Esophagus mucosa (tissue), 1 donor: ENCODE measurements at regions not wholly inside any gene's neighbourhood (a gene's known extent, or its start where the extent isn't known, plus 50 kb on each side); places are given as distances from the start of the nearest gene placed in this dataset.
A peak's percentile ranks its signal among the peaks of the same experiment; 100 is the strongest.

Experiments used
- ATAC-seq: fragments of 200-7000 bp; cut with Tn5 transposase; one replicate; pipeline ENCODE4 v1.9.1; 2020
- donor health status: DM: yes; HTN: yes; CAD: no.

DNA sequence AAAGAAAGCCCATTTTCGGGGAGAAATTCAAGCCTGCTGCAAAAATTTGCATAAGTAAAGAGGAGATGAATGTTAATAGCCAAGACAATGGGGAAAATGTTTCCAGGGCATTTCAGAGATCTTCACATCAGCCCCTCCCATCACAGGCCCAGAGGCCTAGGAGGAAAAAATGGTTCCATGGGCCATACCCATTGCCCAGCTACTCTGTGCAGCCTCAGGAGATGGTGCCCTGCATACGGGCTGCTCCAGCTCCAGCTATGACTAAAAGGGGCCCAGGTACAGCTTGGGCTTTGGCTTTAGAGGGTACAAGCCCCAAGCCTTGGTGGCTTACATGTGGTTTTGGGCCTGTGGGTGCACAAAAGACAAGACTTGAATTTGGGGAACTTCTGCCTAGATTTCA is 168.0 kb upstream of the DIPK2B start:
- ATAC-seq, result no peak

DNA sequence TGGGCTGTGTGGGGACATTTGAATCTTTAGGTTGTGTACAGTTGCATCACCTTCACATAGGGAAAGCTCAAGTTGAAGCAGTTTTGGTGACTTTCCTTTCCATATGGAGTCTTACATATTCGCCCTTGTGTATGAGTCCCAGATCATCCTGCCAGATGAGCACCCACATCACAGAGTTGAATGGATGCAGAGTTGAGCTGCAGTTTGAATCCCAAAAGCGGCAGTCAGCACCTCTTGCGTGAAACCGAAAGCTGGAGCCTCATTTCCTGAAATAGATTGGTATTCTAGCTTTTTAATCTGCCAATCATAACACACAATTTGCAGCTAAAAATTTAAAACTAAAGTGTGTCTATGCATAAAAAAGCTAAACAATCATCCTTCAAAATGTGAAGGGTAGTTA is 162.9 kb upstream of the DIPK2B start:
- no peak for ATAC-seq

DNA sequence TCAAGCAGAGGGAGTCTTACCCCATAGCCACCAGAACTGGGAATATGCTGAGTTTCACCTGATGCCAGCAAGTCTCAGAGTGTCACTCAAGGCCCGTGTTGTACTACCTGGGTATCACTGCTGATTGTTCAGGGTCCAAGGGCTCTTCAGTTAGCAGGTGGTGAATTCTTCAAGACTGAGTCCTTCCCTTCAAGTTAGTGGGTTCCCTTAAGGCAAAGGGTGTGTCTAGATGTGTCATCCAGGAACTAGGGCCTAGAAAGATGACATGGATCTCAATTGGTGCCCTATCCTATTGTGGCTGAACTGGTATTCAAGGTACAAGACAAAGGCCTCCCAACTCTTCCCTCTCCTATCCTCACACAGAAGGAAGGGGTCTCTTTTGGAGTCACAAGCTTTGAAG is 159.9 kb upstream of the DIPK2B start:
- peak; percentile 44 for ATAC-seq

DNA sequence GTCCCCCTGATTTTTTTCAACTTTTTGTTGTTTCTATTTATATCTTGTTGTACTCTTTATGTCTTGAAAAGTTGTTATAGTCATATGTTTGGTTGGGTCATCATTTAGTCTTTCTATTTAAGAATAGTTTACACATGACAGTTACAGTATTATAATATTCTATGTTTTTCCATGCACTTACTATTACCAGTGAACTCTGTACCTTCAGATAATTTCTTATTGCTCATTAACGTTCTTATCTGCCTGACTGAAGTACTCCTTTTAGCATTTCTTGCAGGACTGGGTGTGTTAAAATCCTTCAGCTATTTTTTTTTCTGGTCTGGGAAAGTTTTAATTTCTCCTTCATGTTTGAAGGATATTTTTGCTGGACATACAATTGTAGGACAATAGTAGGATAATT is 157.7 kb upstream of the DIPK2B start:
- no peak for ATAC-seq

DNA sequence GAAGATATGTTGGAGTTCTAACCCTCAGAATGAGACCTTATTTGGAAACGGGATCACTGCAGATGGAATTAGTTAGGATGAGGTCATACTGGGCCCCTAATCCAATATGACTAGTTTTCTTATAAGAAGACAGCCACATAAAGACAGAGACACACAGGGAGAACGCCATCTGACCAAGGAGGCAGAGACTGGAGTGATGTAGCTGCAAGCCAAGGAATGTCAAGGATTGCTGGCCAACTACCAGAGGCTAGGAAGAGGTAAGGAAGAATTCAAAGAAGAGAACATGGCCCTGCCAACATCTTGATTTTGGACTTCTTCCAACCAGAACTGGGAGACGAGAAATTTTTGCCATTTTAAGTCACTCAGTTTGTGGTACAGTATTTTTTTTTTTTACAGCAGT is 152.8 kb upstream of the DIPK2B start:
- ATAC-seq, result no peak

DNA sequence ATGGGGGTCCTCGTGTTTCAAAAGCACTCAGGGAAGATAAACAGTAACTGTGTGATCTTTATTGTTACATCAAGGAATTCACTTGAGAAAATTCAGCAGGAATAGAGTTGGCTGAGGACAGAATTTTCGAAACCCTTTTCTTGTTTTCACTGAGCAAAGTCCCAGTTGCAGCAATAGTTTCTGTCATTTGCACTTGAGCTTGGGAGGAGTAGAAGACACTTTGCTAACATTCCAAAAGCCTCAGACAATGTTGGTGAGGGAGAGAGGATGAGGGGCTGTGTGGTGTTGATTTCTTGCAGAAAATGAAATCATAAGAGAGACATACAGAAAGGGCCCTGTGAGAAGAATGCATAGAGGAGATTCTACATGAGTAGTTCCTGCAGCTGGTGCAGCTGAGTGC is 151.9 kb upstream of the DIPK2B start:
- ATAC-seq, result no peak

DNA sequence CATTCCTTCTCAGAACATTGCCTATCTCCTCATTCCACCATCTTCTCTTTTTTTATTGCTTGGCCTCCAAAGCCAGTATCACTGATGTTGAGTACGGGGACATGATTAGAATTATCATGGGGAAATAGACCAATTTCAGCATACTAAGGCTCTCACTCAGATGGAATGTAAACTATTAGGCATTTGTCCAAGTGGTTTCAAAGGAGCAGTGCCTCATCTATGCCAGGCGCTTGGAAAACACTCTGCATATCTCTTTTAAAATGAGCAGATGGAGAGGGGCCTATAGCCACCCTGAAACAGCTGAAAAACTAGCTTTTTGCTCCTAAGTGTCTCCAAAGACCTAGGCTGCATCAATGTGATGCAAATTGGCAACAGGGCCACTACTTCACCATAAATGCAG is 150.8 kb upstream of the DIPK2B start:
- no peak for ATAC-seq

DNA sequence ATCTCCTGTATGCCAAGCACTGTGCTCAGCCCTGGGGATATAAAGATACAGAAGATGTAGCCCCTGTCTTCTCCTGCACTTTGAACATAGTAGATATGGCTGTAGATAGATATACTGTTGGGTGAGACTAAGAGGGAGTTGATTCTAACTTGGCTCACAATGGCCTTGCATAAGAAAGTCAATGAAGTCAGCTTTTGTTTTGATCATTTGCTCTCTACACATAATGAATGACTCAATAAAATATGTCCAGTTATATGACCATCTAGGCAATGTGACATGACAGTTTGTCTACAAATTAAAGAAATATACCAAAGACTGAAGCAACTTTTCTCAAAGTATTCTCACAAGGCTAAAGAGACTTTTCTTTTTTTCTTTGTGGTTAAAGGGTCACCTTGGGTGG is 147.6 kb upstream of the DIPK2B start:
- no peak for ATAC-seq

DNA sequence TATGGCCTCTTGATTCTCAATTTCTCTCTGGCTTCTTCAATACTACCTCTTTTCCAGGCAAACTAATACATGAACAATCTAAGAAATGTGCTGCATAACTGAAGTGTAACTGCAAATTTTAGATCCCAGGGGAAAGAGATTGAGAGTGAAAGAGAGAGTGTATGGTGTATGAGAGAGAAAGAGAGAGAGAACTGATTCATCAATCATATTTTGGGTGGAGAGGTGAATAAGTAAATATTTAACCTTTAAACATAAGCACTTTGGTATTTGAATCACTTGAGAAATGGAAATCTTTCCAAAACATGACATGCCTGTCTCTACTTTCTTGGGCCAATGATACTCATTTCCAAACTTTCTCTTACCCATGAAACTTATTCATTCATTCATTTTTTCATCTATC is 147.2 kb upstream of the DIPK2B start:
- ATAC-seq, result no peak

DNA sequence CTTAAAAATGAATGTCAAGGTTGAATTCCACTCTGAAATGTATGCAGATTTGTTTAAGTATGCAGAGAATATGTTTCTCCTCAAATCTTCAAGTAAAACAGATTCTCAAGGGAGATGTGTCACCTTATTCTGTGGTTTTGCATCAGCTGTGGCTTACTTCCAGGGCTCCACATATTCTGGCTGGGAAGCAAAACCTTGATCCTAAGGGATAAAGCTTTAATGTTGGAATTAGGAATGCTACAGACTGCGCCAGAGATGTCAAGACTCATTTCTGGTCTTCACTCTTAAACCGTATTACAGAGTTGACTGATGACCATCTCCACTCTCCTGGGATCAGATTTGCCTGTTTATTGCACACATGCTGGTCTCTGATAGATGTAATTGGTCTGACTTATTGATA is 143.9 kb upstream of the DIPK2B start:
- ATAC-seq, result no peak

DNA sequence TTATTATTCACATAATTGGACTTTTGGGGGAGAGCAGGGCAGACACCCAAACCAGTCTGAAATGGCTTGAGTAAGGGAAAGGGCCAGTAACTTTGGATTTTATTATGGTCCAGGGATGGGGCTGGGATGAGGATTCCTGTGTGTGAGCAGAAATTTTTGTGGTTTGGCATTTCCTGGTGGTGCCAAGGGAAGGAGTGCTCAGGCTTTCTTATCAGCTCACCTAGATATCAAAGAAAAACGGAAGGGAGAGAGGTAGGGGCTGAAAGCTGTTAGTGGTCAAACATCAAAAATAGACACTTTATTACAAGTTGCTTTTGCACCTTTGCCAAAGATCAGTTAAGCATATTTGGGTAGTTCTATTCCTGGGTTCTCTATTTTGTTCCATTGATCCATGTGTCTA is 128.5 kb upstream of the DIPK2B start:
- no peak for ATAC-seq

DNA sequence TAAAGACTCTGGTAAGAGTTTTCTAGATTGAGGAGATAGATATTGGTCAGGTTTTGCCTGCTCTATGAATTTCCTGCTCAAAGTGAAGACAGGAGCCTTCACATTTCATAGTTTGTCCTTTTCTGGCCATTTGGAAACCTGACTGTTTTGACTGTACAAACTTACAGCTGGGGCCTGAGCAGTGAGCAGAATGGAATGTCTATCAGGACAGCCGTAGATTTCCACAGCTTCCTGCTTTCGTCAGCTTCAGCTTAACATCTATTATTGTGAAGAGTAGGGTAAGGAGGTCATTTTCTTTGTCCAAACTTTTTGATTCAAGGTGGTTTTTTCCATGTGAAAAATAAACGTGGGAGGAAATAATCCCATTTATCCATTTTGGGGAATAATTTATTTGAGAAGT is 124.3 kb upstream of the DIPK2B start:
- ATAC-seq, result no peak

DNA sequence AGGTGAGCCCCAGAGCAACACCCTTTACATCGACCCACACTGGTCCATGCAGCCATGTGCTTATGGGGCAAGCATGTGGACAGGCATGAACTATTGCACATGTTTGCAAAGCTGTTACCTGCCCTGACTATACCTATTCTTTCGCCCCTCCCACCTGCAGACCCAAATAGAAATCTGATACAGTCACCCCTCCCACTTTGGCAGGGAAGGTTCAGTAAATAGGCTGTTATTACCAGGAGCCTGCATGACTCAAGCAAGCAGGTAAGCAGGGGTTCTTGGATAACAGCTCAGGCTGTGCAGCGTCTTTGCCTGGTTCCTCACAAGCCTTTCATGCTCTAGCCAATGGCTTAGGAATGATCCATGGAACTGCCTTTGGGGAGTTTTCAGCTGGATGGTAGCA is 122.7 kb upstream of the DIPK2B start:
- ATAC-seq, result peak; percentile 29

DNA sequence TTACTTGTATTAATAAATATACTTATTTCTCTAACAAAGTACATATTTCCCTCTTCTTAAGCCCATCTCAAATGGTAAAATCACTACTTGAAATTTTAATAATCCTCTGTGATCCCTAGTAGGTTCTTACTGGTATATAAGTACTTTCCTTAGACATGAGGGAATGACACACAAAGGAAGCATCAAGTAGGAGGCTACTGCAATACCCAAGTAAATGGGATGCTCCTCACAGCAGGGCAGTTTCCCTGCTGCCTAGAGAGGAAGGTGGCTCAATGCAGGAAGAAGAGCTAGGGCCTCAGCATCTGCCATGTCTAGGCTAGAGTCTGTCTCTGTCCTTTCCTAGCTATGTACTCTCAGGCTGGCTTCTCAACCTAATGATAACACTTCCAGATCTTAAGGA is 122.1 kb upstream of the DIPK2B start:
- ATAC-seq, result no peak

DNA sequence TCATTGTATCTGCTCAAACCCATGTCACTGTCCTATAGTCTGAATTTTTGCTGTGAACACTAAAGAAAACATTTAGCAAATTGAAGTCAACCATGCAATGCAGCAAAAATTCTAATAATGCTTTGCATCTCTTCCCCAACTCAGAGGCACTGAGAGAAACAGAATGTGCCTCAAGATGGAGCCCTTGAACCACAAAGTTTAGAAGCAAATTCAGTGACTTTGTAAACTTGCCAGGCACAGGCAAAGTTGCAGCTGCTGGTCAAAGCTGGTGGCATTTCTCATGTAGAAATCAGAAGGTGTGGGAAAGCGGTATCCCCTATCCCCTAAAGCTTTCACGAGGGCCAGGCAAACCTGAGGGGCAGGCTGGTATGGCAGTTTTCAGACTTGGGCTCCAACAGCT is 121.7 kb upstream of the DIPK2B start:
- ATAC-seq, result peak; percentile 45

DNA sequence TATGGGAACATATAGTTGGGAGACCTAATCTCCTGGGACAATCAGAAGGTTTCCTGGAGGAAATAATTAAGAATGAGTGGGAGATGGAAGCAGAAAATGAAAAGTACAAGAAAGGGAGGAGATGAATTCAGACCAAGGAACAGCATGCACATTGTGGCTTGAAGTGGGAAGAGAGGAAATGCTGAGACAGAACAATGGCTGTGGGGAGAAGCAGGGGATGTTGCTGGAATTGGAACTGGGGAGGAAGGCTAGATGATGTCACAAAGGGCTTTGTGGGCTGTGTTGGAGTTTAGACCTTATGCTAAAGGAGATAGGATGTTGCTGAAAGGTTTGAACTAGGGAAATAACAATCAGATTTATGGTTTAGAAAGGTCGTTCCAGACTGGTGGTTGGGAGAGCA is 119.5 kb upstream of the DIPK2B start:
- ATAC-seq, result no peak

DNA sequence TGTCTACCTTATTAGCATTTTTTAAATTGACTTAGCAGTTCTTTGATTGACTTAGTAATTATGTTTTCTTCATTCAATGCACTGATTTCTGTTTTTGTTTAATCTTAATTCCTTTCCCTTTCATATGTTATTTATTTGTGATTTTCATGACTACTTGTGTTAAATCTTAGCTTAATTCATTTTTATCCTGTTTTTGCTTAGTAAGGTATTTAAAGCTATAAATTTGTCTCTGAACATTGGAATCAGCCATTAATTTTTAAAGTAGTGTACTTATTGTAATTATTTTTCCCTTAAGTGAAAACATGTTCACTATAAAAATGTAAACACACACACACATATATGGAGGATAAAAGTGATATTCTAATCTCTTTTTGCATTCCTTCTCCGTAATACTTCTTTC is 109.1 kb upstream of the DIPK2B start:
- no peak for ATAC-seq

DNA sequence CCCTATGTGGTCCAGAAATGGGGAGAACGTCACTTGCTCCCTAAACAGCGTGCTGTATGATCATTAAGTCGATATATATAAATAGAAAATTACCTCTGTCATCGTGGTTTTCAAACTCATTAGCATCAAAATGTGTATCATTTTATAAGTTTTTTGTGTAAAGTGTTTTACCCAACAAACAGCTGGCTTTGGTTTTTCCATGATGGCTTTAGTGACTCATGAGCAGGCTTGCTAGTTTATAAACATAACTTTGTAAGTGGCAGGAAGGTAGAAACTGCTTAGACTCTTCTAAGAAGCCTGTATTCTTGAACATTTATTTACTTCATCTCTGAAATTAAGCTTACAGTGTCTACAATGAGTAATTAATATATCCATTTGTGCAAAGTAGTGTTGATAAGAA is 108.4 kb upstream of the DIPK2B start:
- ATAC-seq, result no peak

DNA sequence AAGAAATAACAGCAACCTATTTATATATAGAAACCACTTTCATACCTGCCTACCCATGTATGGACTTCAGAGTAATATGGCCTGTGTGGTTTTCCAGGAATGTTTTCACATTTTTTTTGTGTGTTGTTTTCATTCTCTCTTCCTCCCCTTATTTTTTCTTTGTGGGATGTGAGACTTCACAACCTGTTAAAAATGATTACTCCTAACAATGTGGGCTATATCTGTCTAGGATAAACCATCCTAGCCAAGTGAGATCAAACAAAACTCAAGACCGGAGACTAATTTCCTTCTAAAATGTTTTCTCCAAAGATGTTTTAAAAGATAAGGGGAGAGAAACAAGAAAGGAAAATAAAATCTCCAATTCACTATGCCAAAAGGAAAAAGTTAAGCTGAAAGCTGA is 106.1 kb upstream of the DIPK2B start:
- ATAC-seq, result no peak

DNA sequence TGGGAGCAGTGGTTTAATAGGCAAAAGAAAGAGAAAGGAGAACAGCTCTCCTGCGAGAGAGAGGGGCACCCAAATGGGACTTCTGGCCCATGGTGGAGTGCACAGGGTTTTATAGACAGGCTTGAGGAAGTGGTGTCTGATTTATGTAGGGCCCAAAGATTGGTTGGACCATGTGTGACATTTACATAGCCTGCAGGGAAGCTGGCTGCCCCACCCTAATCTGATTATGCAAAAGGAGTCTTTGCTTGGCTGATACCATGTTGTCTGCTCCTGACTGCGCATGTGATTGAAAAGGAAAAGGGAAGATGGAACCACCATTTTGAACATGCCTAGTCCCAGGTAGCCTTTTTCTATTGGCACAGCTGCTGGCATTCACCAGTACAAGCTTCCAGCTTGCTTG is 100.0 kb upstream of the DIPK2B start:
- no peak for ATAC-seq

DNA sequence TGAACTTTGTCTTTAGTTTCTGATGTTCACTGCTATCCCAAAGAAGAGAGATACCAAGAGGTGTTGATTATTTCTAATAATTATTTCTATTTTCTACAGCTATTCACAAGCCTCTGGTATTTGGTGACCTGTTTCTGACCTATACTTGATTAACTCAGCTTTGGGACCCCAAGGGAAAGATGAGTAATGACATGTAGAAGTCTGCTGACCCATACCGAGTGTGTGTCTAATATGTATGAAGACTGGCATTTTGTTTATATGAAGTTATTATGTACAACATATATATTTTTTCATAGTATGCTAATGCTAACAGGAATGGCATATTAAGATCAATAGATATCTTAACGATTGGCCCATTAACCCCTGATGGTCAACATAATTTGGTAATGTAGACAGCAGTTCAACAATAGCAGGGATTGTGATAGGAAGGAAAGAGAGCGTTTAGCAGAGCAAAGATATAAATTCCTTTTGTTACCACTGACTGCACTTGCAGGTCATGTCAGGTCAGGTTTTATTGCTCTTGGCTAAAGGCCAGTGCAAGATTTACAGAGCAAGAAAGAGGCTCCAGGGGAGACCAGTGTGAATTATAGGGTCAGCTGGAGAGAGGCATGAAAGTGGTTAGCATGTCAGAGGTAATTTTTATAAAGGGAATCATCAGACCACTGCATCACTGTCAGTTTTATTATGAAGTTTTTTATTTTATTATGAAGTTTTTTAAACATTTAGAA is 94.7 kb upstream of the DIPK2B start:
- ATAC-seq, result no peak

DNA sequence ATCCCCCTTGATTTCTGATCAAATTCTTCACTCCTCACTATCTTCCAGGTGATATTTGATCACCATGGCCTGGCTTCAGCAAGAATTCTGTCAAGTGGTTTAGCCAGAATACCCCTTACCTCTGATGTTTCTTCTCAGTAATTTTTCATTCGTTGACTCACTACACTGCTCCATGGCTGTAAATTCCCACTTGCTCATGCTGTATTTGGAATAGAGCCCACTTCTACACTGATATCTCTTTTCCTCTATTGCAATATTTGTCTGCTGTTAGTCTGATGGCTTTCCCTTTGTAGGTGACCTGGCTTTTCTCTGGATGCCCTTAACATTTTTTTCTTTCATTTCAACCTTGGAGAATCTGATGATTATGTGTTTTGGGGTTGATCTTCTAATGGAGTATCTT is 73.9 kb upstream of the DIPK2B start:
- ATAC-seq, result no peak

DNA sequence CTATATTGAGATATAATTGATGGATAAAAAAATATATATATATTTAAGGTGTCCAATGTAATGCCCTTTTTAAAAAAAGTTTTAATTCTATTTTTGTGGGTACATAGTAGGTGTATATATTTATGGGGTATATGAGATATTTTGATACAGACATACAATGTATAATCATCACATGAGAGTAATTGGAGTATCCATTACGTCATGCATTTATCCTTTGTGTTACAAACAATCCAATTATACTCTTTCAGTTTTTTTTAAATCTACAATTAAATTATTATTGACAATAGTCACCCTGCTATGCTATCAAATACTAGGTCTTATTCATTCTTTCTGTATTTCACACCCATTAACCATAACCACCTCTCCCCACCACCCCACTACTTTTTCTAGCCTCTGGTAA is 66.3 kb upstream of the DIPK2B start:
- no peak for ATAC-seq

DNA sequence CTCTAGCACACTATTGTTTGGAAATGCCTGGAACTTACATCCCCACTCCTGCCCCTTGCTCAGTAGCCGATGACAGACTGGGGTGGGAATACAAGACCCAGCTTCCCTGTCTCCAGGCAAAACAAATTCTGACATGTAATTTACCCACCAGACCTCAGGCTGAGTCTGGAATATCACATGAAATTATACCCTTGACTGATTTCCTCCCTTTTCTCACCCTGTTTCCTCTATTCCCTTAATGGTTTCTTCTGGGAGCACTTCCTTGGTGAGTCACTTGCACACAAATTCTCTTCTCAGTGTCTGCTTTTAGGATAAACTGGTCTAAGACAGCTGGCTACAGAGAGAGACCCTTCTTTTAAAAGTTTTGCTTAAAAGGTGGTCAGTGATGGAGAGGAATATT is 65.8 kb upstream of the DIPK2B start:
- ATAC-seq, result no peak

DNA sequence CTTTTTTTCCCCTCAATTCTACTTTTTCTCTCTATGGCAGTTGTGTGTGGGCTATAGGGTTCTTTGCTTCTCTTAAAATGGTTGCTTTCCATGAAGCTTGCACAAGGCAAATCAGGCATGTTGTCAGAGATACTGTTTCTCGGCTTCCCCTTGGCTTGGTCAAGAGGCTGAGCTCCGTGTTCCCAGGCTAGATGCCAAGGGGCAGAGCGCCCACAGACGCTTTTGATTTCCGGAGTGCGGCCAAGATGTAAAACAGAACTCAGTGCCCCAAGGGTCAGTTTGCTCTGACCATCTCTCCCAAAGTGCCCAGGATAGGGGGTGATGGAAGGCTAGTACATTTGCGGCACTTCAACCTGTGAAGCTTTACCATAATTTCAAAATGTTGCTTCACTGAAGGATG is 64.2 kb upstream of the DIPK2B start:
- ATAC-seq, result no peak

DNA sequence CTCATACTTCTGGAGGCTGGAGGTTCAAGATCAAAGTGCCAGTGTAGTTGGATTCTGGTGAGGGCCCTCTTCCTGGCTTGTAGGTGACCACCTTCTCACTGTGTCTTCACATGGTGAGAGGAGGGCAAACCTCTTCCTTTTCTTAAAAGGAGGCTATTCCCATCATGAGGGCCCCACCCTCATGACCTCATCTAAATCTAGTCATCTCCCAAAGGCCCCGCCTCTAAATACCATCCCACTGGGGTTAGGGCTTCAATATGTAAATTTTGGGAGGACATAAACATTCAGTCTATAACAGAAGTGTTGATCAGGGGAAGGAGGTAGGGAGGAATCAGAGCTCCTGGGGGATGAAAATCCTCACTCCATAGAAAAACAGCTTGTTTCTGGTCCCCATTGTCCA is 60.8 kb upstream of the DIPK2B start:
- ATAC-seq, result no peak
